Inflammatory macrophage treated with lipopolysaccharide for 1 hour (primary cell): ENCODE measurements at regions not wholly inside any gene's neighbourhood (a gene's known extent, or its start where the extent isn't known, plus 50 kb on each side); places are given as distances from the start of the nearest gene placed in this dataset.
"Not testable (repeated sequence)": the region's sequence is repeated elsewhere in the genome, so short reads cannot be mapped to it uniquely, and the experiment has no call there.

ENCODE experiments used
- DNase-seq, 2 donors: peaks; one replicate each; pipeline ENCODE4 v3.0.0-alpha.2; 2020 to 2022

DNA sequence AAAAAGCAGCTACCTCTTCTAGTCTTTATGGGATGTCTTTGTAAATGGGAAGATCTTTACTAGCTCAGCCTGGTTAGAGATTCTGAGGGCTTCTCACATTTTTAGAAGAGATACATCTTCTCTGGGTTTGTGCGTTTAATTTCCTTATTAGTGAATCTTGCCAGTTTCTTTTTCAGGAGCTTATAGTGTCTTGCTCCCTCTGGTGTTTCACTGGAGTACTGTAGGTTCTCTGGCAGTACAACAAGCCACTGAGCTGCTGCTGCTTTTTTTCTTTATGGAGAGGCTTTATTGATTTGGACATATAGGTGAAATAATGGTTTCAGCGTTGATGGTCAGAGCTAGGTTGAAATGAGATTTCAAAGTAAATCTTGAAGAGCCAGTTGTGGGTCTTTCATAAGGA lies 82.9 kb downstream of the LAS1L start:
- DNase-seq = peak; percentile 2 to 31

DNA sequence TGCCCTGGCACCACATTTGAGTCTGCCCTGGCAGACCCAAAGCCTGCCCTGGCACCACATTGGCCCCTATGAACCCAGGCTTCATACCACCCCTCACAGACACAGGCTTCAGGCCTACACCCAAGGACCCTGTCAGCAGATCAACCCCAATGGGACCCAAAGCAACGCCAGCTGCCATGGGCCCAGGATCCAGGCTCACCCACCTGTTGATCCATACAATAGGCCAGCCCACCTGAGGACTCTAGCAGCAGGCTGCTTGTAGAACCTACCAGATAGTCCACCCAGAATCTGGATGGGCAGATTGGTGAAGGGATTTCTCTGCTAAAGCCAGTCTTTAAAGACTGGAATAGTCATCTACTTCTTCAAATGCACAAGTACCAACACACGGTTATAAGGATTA lies 114.4 kb downstream of the LAS1L start:
- DNase-seq = no peak

DNA sequence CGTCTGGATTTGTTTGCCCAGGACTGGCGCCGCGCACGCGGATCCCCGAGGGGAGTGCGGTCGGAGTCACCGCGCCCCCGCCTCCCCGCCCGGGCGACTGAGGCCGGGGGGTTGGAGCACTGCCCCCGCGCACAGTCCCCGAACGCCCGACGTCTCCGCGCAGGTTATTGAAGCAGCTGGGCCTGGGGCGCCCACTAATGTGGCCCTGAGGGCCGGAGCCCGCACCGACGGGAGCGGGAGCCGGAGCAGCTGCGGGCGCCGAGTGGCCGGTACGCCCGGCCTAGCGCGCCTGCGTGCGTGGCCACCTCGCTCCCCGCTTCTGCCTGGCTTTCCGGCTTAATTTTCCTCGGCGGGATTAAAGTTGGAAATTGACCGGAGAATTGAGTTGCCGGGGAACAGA lies 126.9 kb downstream of the LAS1L start:
- not testable (repeated sequence) for DNase-seq

DNA sequence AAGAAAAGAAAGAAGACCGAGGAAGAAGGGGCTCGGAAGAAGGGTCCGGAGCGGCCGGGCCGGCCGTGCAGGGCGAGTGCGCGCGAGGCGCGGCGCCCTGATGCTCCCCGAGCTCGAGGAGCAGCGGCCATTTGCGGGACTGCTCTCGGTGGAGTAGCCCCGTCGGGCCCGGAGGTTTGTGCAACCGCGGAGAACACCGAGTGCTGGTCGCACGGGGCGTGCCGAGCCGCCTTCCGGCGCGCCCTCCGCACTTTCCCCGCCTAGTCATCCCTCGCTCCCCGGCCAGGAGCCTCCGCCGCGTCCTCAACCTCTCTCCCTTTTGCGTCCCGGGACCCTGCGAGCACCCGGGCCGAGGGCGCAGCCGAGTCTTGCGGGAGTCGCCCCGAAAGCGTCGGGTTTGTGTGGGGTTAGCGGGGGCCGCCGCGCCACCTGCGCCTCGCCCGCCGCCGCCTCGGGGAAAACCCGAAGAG lies 127.4 kb downstream of the LAS1L start:
- DNase-seq = no peak

DNA sequence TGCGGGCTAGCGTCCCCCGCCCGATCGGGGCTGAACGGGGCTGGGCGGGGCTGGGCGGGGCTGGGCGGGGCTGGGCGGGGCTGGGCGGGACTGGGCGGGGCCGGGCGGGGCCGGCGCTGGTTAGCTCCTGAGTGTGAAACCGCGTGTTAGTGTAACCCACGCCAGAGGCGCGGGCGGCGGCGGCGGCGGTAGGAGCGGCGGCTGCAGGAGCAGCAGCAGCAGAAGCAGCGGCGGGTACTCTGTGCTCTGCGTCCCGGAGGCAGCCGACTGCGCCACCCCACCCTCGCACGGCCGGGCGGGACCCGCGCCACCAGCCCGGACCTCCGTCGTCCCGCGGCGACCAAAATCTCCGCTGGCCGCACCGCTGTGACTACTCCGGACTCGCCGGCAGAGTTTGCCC lies 128.1 kb downstream of the LAS1L start:
- peak; percentile 6 to 9 for DNase-seq

GRCh38 chrX:65392284-65392683 lies 142.3 kb downstream of the LAS1L start:
- no peak for DNase-seq

DNA sequence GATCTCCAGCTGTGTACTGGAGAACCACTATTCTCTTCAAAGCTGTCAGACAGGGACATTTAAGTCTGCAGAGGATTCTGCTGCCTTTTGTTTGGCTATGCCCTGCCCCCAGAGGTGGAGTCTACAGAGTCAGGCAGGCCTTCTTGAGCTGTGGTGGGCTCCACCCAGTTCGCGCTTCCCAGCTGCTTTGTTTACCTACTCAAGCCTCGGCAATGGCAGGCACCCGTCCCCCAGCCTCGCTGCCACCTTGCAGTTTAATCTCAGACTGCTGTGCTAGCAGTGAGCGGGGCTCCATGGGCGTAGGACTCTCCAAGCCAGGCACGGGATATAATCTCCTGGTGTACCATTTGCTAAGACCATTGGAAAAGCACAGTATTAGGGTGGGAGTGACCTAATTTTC lies 145.5 kb downstream of the LAS1L start:
- DNase-seq = not testable (repeated sequence)
